WTC11 (cell line): ENCODE measurements at regions not wholly inside any gene's neighbourhood (a gene's known extent, or its start where the extent isn't known, plus 50 kb on each side); places are given as distances from the start of the nearest gene placed in this dataset.

Experiments used
- ATAC-seq: fragments of 200-7000 bp; cut with Tn5 transposase; 2 replicates; pipeline ENCODE4 v1.10.0; 2021; ENCODE audit warnings: mild to moderate bottlenecking, moderate library complexity
- CTCF ChIA-PET: fragments of 300-600 bp; sonication (Branson Sonifier 250); formaldehyde crosslinking; loops from one replicate; lab custom pipeline; 2021; ENCODE audit warnings: antibody characterized with exemption; lab: Charles Lee
- POLR2A ChIA-PET: fragments of 350-600 bp; sonication (Branson Sonifier 250); formaldehyde crosslinking; loops from one replicate; lab custom pipeline; 2021; ENCODE audit warnings: antibody characterized with exemption; lab: Charles Lee
- DNase-seq: peaks from one replicate; pipeline ENCODE4 v3.0.0; 2021; ENCODE audit warnings: low spot score
- H3K27ac Mint-ChIP-seq: 2 replicates; pipeline ENCODE4 v1.8.0; 2021; ENCODE audit warnings: mixed read lengths
- H3K27me3 Mint-ChIP-seq: 2 replicates; pipeline ENCODE4 v1.8.0; 2021; ENCODE audit warnings: low read depth, mild to moderate bottlenecking, moderate library complexity, mixed read lengths
- H3K36me3 Mint-ChIP-seq: 2 replicates; pipeline ENCODE4 v1.8.0; 2021; ENCODE audit warnings: mixed read lengths
- H3K4me1 Mint-ChIP-seq: 2 replicates; pipeline ENCODE4 v1.8.0; 2022; ENCODE audit warnings: mixed read lengths
- H3K4me3 Mint-ChIP-seq: 2 replicates; pipeline ENCODE4 v1.8.0; 2021; ENCODE audit warnings: mild to moderate bottlenecking, moderate library complexity, mixed read lengths
- H3K9me3 Mint-ChIP-seq: 2 replicates; pipeline ENCODE4 v1.8.0; 2021; ENCODE audit warnings: mixed read lengths
- EMX1 ChIP-seq: fragments of 250-450 bp; sonication (Bioruptor Pico); IDR thresholded peaks from 2 replicates; pipeline ENCODE4 v1.8.0; 2021; ENCODE audit warnings: mild to moderate bottlenecking
- ETV6 ChIP-seq: sonication (generic); formaldehyde crosslinking; IDR thresholded peaks from 2 replicates; pipeline ENCODE4 v1.8.1; 2022; ENCODE audit warnings: mild to moderate bottlenecking, missing genetic modification reagents
- FOXJ3 ChIP-seq: sonication (generic); formaldehyde crosslinking; IDR thresholded peaks from 2 replicates; pipeline ENCODE4 v1.9.0; 2021; ENCODE audit warnings: missing genetic modification reagents, mild to moderate bottlenecking, borderline replicate concordance
- FOXP1 ChIP-seq: sonication (generic); formaldehyde crosslinking; IDR thresholded peaks from 2 replicates; pipeline ENCODE4 v1.8.0; 2022; ENCODE audit warnings: missing genetic modification reagents, mild to moderate bottlenecking, moderate library complexity, borderline replicate concordance
- HMGA2 ChIP-seq: fragments of 250-450 bp; sonication (Bioruptor Pico); IDR thresholded peaks from 2 replicates; pipeline ENCODE4 v1.4.0; 2021; ENCODE audit warnings: mild to moderate bottlenecking, moderate library complexity
- JAZF1 ChIP-seq: fragments of 250-450 bp; sonication (Bioruptor Pico); IDR thresholded peaks from 2 replicates; pipeline ENCODE4 v1.9.0; 2021; ENCODE audit warnings: moderate library complexity, mild to moderate bottlenecking, inconsistent platforms
- MXD4 ChIP-seq: fragments of 250-450 bp; sonication (Bioruptor Pico); IDR thresholded peaks from 2 replicates; pipeline ENCODE4 v1.8.0; 2021; ENCODE audit warnings: mild to moderate bottlenecking, moderate library complexity, borderline replicate concordance
- NFATC4 ChIP-seq: fragments of 250-450 bp; sonication (Bioruptor Pico); IDR thresholded peaks from 2 replicates; pipeline ENCODE4 v1.9.0; 2021; ENCODE audit warnings: mild to moderate bottlenecking
- TCF7 ChIP-seq: sonication (generic); formaldehyde crosslinking; IDR thresholded peaks from 2 replicates; pipeline ENCODE4 v1.8.0; 2022; ENCODE audit warnings: mild to moderate bottlenecking, low read depth, missing genetic modification reagents, moderate library complexity
- ZBTB21 ChIP-seq: sonication (generic); formaldehyde crosslinking; IDR thresholded peaks from 2 replicates; pipeline ENCODE4 v1.8.1; 2023; ENCODE audit warnings: mild to moderate bottlenecking, missing genetic modification reagents, borderline replicate concordance
- TF ChIP-seq, protein P1 (sequence below): sonication (generic); formaldehyde crosslinking; IDR thresholded peaks from 2 replicates; pipeline ENCODE4 v1.8.1; 2023; ENCODE audit warnings: mild to moderate bottlenecking, missing genetic modification reagents, borderline replicate concordance
- TF ChIP-seq, protein P2 (sequence below): sonication (generic); formaldehyde crosslinking; IDR thresholded peaks from 2 replicates; pipeline ENCODE4 v1.8.1; 2023; ENCODE audit warnings: mild to moderate bottlenecking, missing genetic modification reagents, moderate library complexity
- TF ChIP-seq, protein P3 (sequence below): fragments of 250-450 bp; sonication (Bioruptor Pico); IDR thresholded peaks from 2 replicates; pipeline ENCODE4 v1.9.0; 2021; ENCODE audit warnings: mild to moderate bottlenecking
- TF ChIP-seq, protein P4 (sequence below): fragments of 250-450 bp; sonication (Bioruptor Pico); IDR thresholded peaks from 2 replicates; pipeline ENCODE4 v2.1.2; 2022; ENCODE audit warnings: mild to moderate bottlenecking, moderate library complexity

DNA sequence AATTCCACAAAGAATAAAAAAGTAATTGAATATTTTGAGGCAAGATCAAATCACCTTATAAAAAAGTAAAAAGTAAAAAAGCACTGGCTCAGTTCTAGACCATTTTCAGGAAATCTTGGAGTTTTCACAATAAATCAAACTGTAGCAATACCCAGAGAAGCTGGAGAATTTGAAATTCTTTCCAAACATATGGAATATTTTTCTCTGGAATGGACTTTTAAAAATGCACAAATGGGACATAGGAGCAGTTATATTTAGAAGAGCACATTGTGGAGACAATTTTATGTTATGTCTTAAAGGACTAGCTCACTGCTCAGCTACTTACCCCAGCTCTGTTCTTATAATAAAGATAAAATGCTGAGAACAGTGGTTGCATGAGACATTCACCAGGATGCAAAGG lies 211.9 kb upstream of the KIT start (continued):
- TF ChIP-seq, protein P1, sequence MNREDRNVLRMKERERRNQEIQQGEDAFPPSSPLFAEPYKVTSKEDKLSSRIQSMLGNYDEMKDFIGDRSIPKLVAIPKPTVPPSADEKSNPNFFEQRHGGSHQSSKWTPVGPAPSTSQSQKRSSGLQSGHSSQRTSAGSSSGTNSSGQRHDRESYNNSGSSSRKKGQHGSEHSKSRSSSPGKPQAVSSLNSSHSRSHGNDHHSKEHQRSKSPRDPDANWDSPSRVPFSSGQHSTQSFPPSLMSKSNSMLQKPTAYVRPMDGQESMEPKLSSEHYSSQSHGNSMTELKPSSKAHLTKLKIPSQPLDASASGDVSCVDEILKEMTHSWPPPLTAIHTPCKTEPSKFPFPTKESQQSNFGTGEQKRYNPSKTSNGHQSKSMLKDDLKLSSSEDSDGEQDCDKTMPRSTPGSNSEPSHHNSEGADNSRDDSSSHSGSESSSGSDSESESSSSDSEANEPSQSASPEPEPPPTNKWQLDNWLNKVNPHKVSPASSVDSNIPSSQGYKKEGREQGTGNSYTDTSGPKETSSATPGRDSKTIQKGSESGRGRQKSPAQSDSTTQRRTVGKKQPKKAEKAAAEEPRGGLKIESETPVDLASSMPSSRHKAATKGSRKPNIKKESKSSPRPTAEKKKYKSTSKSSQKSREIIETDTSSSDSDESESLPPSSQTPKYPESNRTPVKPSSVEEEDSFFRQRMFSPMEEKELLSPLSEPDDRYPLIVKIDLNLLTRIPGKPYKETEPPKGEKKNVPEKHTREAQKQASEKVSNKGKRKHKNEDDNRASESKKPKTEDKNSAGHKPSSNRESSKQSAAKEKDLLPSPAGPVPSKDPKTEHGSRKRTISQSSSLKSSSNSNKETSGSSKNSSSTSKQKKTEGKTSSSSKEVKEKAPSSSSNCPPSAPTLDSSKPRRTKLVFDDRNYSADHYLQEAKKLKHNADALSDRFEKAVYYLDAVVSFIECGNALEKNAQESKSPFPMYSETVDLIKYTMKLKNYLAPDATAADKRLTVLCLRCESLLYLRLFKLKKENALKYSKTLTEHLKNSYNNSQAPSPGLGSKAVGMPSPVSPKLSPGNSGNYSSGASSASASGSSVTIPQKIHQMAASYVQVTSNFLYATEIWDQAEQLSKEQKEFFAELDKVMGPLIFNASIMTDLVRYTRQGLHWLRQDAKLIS = no peak
- no peak for TF ChIP-seq EMX1 (CRISPR knock-in tag)

DNA sequence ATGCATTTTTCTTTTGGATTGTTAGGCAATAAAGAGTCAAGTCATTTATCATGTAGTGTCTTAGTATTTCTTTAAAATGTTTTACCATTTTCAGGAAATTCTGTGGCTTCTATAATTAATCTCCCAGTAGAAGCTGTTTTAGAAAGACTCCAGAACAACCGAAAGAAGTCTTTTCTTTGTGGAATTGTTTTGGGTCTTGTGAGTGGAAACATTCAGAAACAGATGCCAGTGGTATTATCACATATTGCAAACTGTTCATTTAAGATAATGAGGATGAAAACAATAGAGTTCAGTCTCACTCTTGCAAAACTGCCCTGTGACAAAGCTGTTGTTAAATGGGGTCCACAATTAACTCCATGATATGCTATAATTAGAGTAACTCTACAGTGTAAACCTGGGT lies 211.2 kb upstream of the KIT start:
- H3K27ac Mint-ChIP-seq = no peak overlapping the region
- TF ChIP-seq NFATC4 (no peak), TCF7 (no peak), MXD4 (CRISPR knock-in tag) (no peak), HMGA2 (CRISPR knock-in tag) (no peak), FOXJ3 (CRISPR knock-in tag) (no peak), ETV6 (CRISPR knock-in tag) (no peak)
- TF ChIP-seq, protein P2, sequence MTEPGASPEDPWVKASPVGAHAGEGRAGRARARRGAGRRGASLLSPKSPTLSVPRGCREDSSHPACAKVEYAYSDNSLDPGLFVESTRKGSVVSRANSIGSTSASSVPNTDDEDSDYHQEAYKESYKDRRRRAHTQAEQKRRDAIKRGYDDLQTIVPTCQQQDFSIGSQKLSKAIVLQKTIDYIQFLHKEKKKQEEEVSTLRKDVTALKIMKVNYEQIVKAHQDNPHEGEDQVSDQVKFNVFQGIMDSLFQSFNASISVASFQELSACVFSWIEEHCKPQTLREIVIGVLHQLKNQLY (CRISPR knock-in tag) = no peak
- H3K4me3 Mint-ChIP-seq = no peak overlapping the region
- CTCF ChIA-PET = interaction anchor here (0.8 to 2.1 kb wide), 3 partner anchors 13 to 158 kb away, joined by 3 to 7 read pairs (median 4); no protein-coding TSS in a partner anchor
- H3K36me3 Mint-ChIP-seq = peaks cover 23% of the 10 kb centered on the region
- peaks cover 35% of the 10 kb centered on the region for H3K9me3 Mint-ChIP-seq
- ATAC-seq = no peak
- H3K27me3 Mint-ChIP-seq = peaks cover 3% of the 10 kb centered on the region
- no peaks in the 10 kb centered on the region for H3K4me1 Mint-ChIP-seq
- POLR2A ChIA-PET = no interaction called here
- DNase-seq = no peak

DNA sequence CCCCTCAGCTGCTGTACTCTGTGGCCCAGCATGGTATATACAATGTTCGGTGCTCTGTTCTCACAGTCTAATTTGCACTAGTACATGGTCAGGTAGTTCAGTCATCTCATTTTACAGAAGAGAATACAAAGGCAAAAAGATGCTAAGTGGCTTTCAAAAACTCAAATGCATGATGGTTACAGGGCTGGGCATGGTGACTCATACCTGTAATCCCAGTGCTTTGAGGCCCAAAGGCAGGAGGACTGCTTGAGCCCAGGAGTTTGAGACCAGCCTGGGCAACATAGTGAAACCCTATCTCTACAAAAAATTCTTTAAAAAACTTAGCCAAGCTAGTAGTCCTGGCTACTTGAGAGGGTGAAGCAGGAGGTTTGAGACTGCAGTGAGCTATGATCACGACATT lies 210.5 kb upstream of the KIT start:
- peaks cover 26% of the 10 kb centered on the region for H3K36me3 Mint-ChIP-seq
- TF ChIP-seq, protein P3, sequence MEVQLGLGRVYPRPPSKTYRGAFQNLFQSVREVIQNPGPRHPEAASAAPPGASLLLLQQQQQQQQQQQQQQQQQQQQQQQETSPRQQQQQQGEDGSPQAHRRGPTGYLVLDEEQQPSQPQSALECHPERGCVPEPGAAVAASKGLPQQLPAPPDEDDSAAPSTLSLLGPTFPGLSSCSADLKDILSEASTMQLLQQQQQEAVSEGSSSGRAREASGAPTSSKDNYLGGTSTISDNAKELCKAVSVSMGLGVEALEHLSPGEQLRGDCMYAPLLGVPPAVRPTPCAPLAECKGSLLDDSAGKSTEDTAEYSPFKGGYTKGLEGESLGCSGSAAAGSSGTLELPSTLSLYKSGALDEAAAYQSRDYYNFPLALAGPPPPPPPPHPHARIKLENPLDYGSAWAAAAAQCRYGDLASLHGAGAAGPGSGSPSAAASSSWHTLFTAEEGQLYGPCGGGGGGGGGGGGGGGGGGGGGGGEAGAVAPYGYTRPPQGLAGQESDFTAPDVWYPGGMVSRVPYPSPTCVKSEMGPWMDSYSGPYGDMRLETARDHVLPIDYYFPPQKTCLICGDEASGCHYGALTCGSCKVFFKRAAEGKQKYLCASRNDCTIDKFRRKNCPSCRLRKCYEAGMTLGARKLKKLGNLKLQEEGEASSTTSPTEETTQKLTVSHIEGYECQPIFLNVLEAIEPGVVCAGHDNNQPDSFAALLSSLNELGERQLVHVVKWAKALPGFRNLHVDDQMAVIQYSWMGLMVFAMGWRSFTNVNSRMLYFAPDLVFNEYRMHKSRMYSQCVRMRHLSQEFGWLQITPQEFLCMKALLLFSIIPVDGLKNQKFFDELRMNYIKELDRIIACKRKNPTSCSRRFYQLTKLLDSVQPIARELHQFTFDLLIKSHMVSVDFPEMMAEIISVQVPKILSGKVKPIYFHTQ (CRISPR knock-in tag) = no peak
- no peak for TF ChIP-seq JAZF1 (CRISPR knock-in tag)
- TF ChIP-seq FOXP1 (CRISPR knock-in tag) = no peak
- no peak for TF ChIP-seq ZBTB21 (CRISPR knock-in tag)
- TF ChIP-seq, protein P4, sequence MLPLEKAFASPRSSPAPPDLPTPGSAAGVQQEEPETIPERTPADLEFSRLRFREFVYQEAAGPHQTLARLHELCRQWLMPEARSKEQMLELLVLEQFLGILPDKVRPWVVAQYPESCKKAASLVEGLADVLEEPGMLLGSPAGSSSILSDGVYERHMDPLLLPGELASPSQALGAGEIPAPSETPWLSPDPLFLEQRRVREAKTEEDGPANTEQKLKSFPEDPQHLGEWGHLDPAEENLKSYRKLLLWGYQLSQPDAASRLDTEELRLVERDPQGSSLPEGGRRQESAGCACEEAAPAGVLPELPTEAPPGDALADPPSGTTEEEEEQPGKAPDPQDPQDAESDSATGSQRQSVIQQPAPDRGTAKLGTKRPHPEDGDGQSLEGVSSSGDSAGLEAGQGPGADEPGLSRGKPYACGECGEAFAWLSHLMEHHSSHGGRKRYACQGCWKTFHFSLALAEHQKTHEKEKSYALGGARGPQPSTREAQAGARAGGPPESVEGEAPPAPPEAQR = no peak
- TF ChIP-seq, all 79 proteins: peak for 0
- DNase-seq (no peak), ATAC-seq (no peak)
- Mint-ChIP-seq H3K9me3 (peaks cover 42% of the 10 kb centered on the region), H3K4me1 (no peaks in the 10 kb centered on the region), H3K4me3 (no peak overlapping the region), H3K27ac (no peak overlapping the region), H3K27me3 (peaks cover 7% of the 10 kb centered on the region)
- CTCF ChIA-PET = no interaction called here
- POLR2A ChIA-PET = no interaction called here
